Gastrocnemius medialis (tissue), 4 donors: ENCODE measurements at regions not wholly inside any gene's neighbourhood (a gene's known extent, or its start where the extent isn't known, plus 50 kb on each side); places are given as distances from the start of the nearest gene placed in this dataset.
"Not testable (repeated sequence)": the region's sequence is repeated elsewhere in the genome, so short reads cannot be mapped to it uniquely, and the experiment has no call there.

ENCODE experiments used
- ATAC-seq, 2 donors: fragments of 150-250 bp; one replicate each; pipeline ENCODE4 v1.9.1; 2016
- DNase-seq, 2 donors: peaks; one replicate each; pipeline ENCODE4 v3.0.0-alpha.2; 2019
- H3K27ac ChIP-seq, 4 donors: fragments of 200-600 bp; sonication (generic); 1 replicate in 1 of 4; 2 replicates in 3 of 4; pipeline ENCODE4 v1.5.1; 2016 to 2018; ENCODE audit warnings: mild to moderate bottlenecking in 2 of 4, moderate library complexity in 1 of 4
- H3K27me3 ChIP-seq, 3 donors: fragments of 200-600 bp; sonication (generic) in 2 of 3; 1 replicate in 1 of 3; 2 replicates in 2 of 3; pipeline versions ENCODE4 v1.5.1 to v1.6.0; 2016 to 2019; ENCODE audit warnings: mild to moderate bottlenecking in 1 of 3, moderate library complexity in 1 of 3
- H3K36me3 ChIP-seq, 2 donors: fragments of 200-600 bp; sonication (generic) in 1 of 2; one replicate each; pipeline ENCODE4 v1.5.1; 2017 to 2018
- H3K4me1 ChIP-seq, 2 donors: fragments of 200-600 bp; sonication (generic) in 1 of 2; one replicate each; pipeline ENCODE4 v1.5.1; 2016 to 2017; ENCODE audit warnings: mild to moderate bottlenecking in 2 of 2
- H3K4me3 ChIP-seq, 4 donors: fragments of 200-600 bp; sonication (generic) in 3 of 4; 1 replicate in 1 of 4; 2 replicates in 3 of 4; pipeline ENCODE4 v1.5.1; 2016 to 2019; ENCODE audit warnings: mild to moderate bottlenecking in 2 of 4
- H3K9me3 ChIP-seq, 3 donors: fragments of 200-600 bp; sonication (generic) in 2 of 3; 1 replicate in 1 of 3; 2 replicates in 2 of 3; pipeline ENCODE4 v1.5.1; 2016 to 2019
- POLR2A ChIP-seq, 2 donors: fragments of 450-650 bp; IDR thresholded peaks; one replicate each; pipeline ENCODE4 v1.6.1; 2017; ENCODE audit warnings: antibody characterized with exemption in 2 of 2, mild to moderate bottlenecking in 2 of 2, moderate library complexity in 2 of 2
- in situ Hi-C, 4 donors: fragments of 200-750 bp; cut with MboI; loops; one replicate each; pipeline versions ENCODE4 v1.15.0 to v1.8.0; 2017; ENCODE audit warnings: low sequenced_read_pairs in 4 of 4
- intact Hi-C: fragments of 100-400 bp; cut with DNase I; formaldehyde crosslinking; loops from one replicate; pipeline ENCODE4 v1.15.1; 2023; ENCODE audit warnings: low total_unique reads
- TF ChIP-seq, protein P1 (sequence below), 5 experiments: fragments of 450-650 bp in 3 of 5; fragments of 200-600 bp in 2 of 5; sonication (generic) in 2 of 5; IDR thresholded peaks in 4 of 5; conservative IDR thresholded peaks in 1 of 5; 1 replicate in 4 of 5; 2 replicates in 1 of 5; pipeline ENCODE4 v1.5.1; 2016 to 2019; ENCODE audit warnings: antibody characterized with exemption in 5 of 5, mild to moderate bottlenecking in 3 of 5, moderate library complexity in 3 of 5

DNA sequence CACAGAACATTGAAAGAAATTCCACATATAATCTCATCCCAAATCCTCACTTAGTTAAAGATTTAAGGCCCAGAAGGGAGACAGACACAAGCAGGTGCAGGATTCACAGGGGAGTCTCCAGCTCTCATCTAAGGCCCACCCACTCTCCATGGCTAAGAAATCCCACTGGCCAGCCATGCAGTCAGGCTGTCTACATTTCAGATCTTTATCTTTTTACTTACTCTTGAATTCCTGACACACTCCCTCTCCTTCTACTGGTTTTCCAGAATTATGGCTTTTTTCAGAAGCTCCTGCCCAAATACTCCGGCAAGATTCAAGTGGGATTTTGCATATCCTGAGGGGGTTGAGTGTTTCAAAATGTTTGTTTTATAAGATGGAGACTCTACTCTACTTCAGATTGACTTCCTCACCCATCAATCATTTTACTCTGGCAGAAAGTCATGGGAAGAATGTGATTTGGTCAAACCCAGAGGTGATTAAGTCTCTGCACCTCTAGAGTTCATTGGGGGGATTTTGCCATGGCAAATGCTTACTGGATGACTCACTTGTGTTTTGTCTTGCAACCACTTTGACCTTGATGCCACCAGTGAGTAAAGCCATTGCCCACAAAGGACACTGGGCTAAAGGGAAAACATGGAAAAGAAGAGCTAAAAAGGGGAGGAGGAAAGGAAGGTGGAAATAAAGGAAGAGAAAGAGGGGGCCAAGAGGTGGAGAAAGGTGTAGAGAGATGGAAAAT is 688.8 kb upstream of the SALL1 start:
- no peak for DNase-seq
- H3K9me3 ChIP-seq = no peaks in the 10 kb centered on the region
- no peak overlapping the region for H3K27ac ChIP-seq
- no peaks in the 10 kb centered on the region for H3K4me1 ChIP-seq
- in situ Hi-C loops = loop anchor here in 1 of 4 donors (25.0 kb wide), 1 partner anchor 97 kb away; no protein-coding TSS in a partner anchor
- no peak for ATAC-seq
- intact Hi-C loops = no loop called here
- no peaks in the 10 kb centered on the region for H3K27me3 ChIP-seq
- H3K36me3 ChIP-seq = no peaks in the 10 kb centered on the region
- no peak overlapping the region for H3K4me3 ChIP-seq
- TF ChIP-seq, protein P1, sequence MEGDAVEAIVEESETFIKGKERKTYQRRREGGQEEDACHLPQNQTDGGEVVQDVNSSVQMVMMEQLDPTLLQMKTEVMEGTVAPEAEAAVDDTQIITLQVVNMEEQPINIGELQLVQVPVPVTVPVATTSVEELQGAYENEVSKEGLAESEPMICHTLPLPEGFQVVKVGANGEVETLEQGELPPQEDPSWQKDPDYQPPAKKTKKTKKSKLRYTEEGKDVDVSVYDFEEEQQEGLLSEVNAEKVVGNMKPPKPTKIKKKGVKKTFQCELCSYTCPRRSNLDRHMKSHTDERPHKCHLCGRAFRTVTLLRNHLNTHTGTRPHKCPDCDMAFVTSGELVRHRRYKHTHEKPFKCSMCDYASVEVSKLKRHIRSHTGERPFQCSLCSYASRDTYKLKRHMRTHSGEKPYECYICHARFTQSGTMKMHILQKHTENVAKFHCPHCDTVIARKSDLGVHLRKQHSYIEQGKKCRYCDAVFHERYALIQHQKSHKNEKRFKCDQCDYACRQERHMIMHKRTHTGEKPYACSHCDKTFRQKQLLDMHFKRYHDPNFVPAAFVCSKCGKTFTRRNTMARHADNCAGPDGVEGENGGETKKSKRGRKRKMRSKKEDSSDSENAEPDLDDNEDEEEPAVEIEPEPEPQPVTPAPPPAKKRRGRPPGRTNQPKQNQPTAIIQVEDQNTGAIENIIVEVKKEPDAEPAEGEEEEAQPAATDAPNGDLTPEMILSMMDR (IDR thresholded peaks at IDR 0.05 in 4 of 5, conservative IDR thresholded peaks at IDR 0.05 in 1 of 5) = no peak
- TF ChIP-seq POLR2A (IDR thresholded peaks at IDR 0.05) = no peak

DNA sequence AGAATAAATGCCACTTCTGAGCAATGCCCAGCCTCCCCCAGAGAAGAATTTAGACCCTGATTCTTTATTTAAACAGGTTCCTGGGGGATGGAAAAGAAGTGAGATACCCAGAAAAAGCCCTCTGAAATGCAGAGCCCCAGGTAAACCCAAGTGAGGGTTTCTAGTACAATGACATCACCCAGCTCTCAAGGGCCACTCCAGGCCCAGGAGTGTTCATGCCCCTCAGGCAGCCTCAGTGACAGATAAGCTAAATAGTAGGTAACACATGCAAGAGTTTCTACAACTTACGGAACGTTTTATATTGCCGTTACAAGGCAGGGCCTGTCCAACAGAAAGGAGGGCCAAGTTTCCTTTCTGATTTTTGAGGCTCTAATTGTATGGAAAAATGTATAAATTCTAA is 683.7 kb upstream of the SALL1 start:
- H3K4me1 ChIP-seq = no peaks in the 10 kb centered on the region
- no peaks in the 10 kb centered on the region for H3K27me3 ChIP-seq
- no peak overlapping the region for H3K27ac ChIP-seq
- intact Hi-C loops = no loop called here
- no peak for DNase-seq
- ATAC-seq = no peak
- H3K9me3 ChIP-seq = no peaks in the 10 kb centered on the region
- in situ Hi-C loops = loop anchor here in 1 of 4 donors (25.0 kb wide), 1 partner anchor 103 kb away; no protein-coding TSS in a partner anchor
- H3K36me3 ChIP-seq = no peaks in the 10 kb centered on the region
- no peak for TF ChIP-seq POLR2A (IDR thresholded peaks at IDR 0.05)
- TF ChIP-seq, protein P1 (IDR thresholded peaks at IDR 0.05 in 4 of 5, conservative IDR thresholded peaks at IDR 0.05 in 1 of 5) = no peak
- no peak overlapping the region for H3K4me3 ChIP-seq

DNA sequence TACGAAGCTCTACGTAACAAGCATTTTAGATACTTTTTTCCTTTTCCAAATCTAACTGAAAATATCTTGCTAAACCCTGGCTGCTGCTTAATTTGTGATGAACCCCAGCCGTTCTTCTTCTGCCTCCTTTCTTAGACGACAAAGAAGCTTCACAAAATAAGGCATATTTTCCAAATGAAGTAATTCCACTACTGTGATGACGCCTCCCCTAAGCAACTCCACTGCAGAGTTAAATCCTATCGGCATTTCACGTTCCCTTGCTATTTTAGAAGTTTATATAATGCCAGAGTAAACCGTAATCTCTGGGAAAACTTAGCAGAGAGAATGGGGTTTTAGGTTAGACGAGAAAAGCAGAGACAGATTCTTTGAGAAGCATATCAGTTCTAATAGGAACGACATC is 683.1 kb upstream of the SALL1 start:
- Histone ChIP-seq H3K4me3 (no peak overlapping the region), H3K36me3 (no peaks in the 10 kb centered on the region), H3K4me1 (no peaks in the 10 kb centered on the region), H3K27me3 (no peaks in the 10 kb centered on the region), H3K27ac (no peak overlapping the region), H3K9me3 (no peaks in the 10 kb centered on the region)
- intact Hi-C loops = no loop called here
- no peak for DNase-seq
- no peak for ATAC-seq
- TF ChIP-seq POLR2A (IDR thresholded peaks at IDR 0.05) = no peak
- TF ChIP-seq, protein P1 (IDR thresholded peaks at IDR 0.05 in 4 of 5, conservative IDR thresholded peaks at IDR 0.05 in 1 of 5) = no peak
- in situ Hi-C loops = loop anchor here in 1 of 4 donors (25.0 kb wide), 1 partner anchor 103 kb away; no protein-coding TSS in a partner anchor

DNA sequence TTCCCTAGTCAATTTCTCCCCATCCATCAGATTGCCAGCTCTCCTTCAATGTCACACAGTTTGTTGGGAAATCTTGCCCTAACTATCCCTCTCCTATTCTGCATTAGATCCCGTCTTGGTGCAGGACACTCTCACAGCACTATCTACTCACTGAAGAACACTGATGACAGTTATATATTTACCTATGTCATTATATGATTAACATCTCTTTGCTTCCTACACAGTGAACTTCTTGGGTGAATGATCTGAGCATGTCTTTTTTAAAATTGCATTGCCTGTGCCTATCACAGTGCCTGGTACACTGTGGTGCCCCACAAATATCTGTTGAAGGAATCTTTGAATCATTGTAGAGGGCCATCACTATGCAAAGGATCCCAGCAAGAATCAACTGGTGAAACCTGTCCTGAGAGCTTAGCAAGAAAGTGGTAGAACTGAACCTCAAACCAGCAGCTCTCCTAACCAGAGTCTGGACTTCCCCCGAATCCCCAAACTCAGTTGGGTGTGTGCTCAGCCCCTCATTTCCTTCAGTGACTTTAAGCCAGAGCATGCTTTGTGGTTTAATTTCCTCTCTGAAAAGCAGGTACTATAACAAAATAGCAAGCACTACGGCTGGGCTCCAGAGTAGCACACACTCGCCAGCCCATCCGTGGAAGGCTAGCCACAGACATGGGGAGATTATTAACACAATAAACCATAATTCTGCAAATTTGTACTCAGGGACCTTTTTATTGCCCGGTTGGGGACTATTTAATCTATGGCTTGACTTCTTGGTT is 680.7 kb upstream of the SALL1 start:
- in situ Hi-C loops (loop anchor here in 1 of 4 donors (25.0 kb wide), 1 partner anchor 106 kb away; no protein-coding TSS in a partner anchor), intact Hi-C loops (no loop called here)
- Histone ChIP-seq H3K4me1 (no peaks in the 10 kb centered on the region), H3K27ac (no peak overlapping the region), H3K27me3 (no peaks in the 10 kb centered on the region), H3K36me3 (no peaks in the 10 kb centered on the region), H3K9me3 (no peaks in the 10 kb centered on the region), H3K4me3 (no peak overlapping the region)
- TF ChIP-seq POLR2A (IDR thresholded peaks at IDR 0.05) = no peak
- TF ChIP-seq, protein P1 (IDR thresholded peaks at IDR 0.05 in 4 of 5, conservative IDR thresholded peaks at IDR 0.05 in 1 of 5) = no peak
- DNase-seq (no peak), ATAC-seq (no peak)

DNA sequence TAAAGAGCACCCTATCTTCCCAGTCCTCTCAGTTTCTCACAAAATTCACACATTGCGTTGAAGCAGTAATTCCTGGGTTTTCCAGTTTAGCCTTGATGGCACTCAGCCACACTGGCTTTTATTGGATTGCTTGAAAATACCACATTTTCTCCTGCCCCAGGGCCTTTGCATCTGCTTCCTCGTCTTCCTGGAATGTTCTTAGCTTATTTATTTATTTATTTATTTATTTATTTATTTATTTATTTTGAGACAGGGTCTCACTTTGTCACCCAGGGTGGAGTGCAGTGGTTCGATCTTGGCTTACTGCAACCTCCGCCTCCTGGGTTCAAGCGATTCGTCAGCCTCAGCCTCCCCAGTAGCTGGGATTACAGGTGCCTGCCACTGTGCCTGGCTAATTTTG is 680.0 kb upstream of the SALL1 start:
- H3K9me3 ChIP-seq, intact Hi-C loops, ATAC-seq, H3K27me3 ChIP-seq, H3K4me1 ChIP-seq, H3K36me3 ChIP-seq, H3K4me3 ChIP-seq, H3K27ac ChIP-seq, DNase-seq: not testable (repeated sequence)
- in situ Hi-C loops = loop anchor here in 1 of 4 donors (25.0 kb wide), 1 partner anchor 106 kb away; no protein-coding TSS in a partner anchor
